Neural cell (in vitro differentiated cells): ENCODE measurements at regions not wholly inside any gene's neighbourhood (a gene's known extent, or its start where the extent isn't known, plus 50 kb on each side); places are given as distances from the start of the nearest gene placed in this dataset.

Experiments used
- H2AFZ ChIP-seq: fragments of 200-600, 300-800 bp; sonication (generic), shearing (Covaris generic); 2 replicates; pipeline ENCODE4 v1.6.0; 2014; ENCODE audit warnings: low read depth, mild to moderate bottlenecking, antibody characterized with exemption, low read length, moderate library complexity
- H3F3A ChIP-seq: fragments of 200-600 bp; shearing (Covaris generic); 2 replicates; pipeline ENCODE4 v1.6.1; 2016; ENCODE audit warnings: mild to moderate bottlenecking, moderate library complexity, mixed read lengths, antibody characterized with exemption, low read length; ENCODE audit not compliant: insufficient read depth, poor library complexity, severe bottlenecking
- H3K27ac ChIP-seq: fragments of 200-600, 300-800 bp; sonication (generic), shearing (Covaris generic); 2 replicates; pipeline ENCODE4 v1.5.1; 2014; ENCODE audit warnings: mild to moderate bottlenecking, low read length, moderate library complexity
- H3K27me3 ChIP-seq: fragments of 300-800, 200-600 bp; sonication (generic), shearing (Covaris generic); 2 replicates; pipeline ENCODE4 v1.6.0; 2014; ENCODE audit warnings: mild to moderate bottlenecking, low read depth, low read length, moderate library complexity; ENCODE audit not compliant: insufficient read depth
- H3K36me3 ChIP-seq: fragments of 300-800, 200-600 bp; sonication (generic), shearing (Covaris generic); 2 replicates; pipeline ENCODE4 v1.5.1; 2014; ENCODE audit warnings: mild to moderate bottlenecking, antibody characterized with exemption, low read length, moderate library complexity; ENCODE audit not compliant: insufficient read depth
- H3K4me2 ChIP-seq: fragments of 300-800, 200-600 bp; sonication (generic), shearing (Covaris generic); 2 replicates; pipeline ENCODE4 v1.6.0; 2014; ENCODE audit warnings: mild to moderate bottlenecking, low read length
- H3K4me3 ChIP-seq: fragments of 300-800, 200-600 bp; sonication (generic), shearing (Covaris generic); 2 replicates; pipeline ENCODE4 v1.5.1; 2014; ENCODE audit warnings: mild to moderate bottlenecking, low read length, moderate library complexity
- H3K79me2 ChIP-seq: fragments of 200-600 bp; shearing (Covaris generic); replicated peaks from 2 replicates; pipeline ENCODE4 v1.6.0; 2014; ENCODE audit warnings: mild to moderate bottlenecking, low read length, moderate library complexity; ENCODE audit not compliant: insufficient read depth
- H3K9ac ChIP-seq: fragments of 300-800, 200-600 bp; sonication (generic), shearing (Covaris generic); 2 replicates; pipeline ENCODE4 v1.6.1; 2016; ENCODE audit warnings: mild to moderate bottlenecking, low read length, mixed read lengths
- H3K9me2 ChIP-seq: fragments of 200-600 bp; shearing (Covaris generic); 2 replicates; pipeline ENCODE4 v1.6.1; 2016; ENCODE audit warnings: mild to moderate bottlenecking, low read length, mixed read lengths; ENCODE audit not compliant: insufficient read depth
- H3K9me3 ChIP-seq: fragments of 200-600, 300-800 bp; sonication (generic), shearing (Covaris generic); 2 replicates; pipeline ENCODE4 v1.6.1; 2016; ENCODE audit warnings: mild to moderate bottlenecking, mixed run types, low read length, moderate library complexity, mixed read lengths
- H4K20me1 ChIP-seq: fragments of 200-600 bp; shearing (Covaris generic); 2 replicates; pipeline ENCODE4 v1.6.1; 2016; ENCODE audit warnings: mild to moderate bottlenecking, mixed run types; ENCODE audit not compliant: insufficient read depth
- EP300 ChIP-seq: fragments of 450-650 bp; conservative IDR thresholded peaks from 2 replicates; pipeline ENCODE4 v1.6.1; 2014; ENCODE audit warnings: antibody characterized with exemption, mild to moderate bottlenecking, moderate library complexity; ENCODE audit not compliant: poor library complexity, severe bottlenecking
- EZH2 ChIP-seq: fragments of 200-600, 300-800 bp; shearing (Covaris generic), sonication (generic); IDR thresholded peaks from 2 replicates; pipeline ENCODE4 v1.6.1; 2014; ENCODE audit warnings: antibody characterized with exemption, low read length, borderline replicate concordance, mild to moderate bottlenecking; ENCODE audit not compliant: insufficient read depth, poor library complexity, severe bottlenecking
- MXI1 ChIP-seq: fragments of 450-650 bp; conservative IDR thresholded peaks from 2 replicates; pipeline ENCODE4 v1.6.1; 2014; ENCODE audit warnings: antibody characterized with exemption, mild to moderate bottlenecking; ENCODE audit not compliant: poor library complexity, severe bottlenecking
- POLR2AphosphoS5 ChIP-seq: IDR thresholded peaks from 2 replicates; pipeline ENCODE4 v1.6.1; 2012
- RAD21 ChIP-seq: fragments of 450-650 bp; conservative IDR thresholded peaks from 2 replicates; pipeline ENCODE4 v1.6.1; 2014; ENCODE audit warnings: antibody characterized with exemption, mild to moderate bottlenecking, moderate library complexity
- SMC3 ChIP-seq: fragments of 450-650 bp; conservative IDR thresholded peaks from 2 replicates; pipeline ENCODE4 v1.6.1; 2014; ENCODE audit warnings: antibody characterized with exemption, mild to moderate bottlenecking, moderate library complexity; ENCODE audit not compliant: poor library complexity
- TAF1 ChIP-seq: IDR thresholded peaks from 2 replicates; pipeline ENCODE4 v1.6.1; 2012; ENCODE audit warnings: low read depth
- TF ChIP-seq, protein P1 (sequence below): fragments of 450-650 bp; IDR thresholded peaks from 2 replicates; pipeline ENCODE4 v1.5.1; 2014; ENCODE audit warnings: antibody characterized with exemption, mild to moderate bottlenecking, moderate library complexity; ENCODE audit not compliant: poor library complexity, severe bottlenecking
- TF ChIP-seq, protein P2 (sequence below): IDR thresholded peaks from 2 replicates; pipeline ENCODE4 v1.6.1; 2012; ENCODE audit warnings: borderline replicate concordance

DNA sequence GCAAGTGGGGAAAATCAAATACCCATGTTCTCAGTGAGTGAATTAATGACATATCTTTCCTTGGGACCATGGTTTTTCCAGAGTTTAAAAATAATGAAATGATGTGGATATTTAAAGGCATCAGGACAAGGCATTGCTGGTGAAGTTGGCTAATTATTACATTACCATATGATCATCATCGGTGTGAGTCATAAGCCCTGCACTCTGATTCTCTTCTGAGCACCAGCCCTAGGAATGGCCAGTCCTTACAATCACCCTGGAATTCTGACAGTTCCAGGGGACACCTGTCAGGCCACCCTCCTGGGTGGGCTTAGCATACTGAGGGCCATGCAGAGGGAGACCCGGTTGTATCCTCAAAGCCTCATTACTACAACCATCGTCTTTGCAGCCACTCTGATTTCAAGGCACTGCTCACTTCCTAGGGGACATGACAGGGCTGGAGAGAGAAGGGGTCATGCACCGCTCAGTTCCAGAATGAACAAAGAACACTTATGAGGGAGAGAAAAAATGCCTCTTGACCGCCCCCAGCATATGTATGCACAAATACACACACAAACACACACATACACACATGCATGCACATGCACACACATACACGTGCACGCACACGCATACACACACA is 365.0 kb downstream of the MIAT start:
- no peaks in the 10 kb centered on the region for H3K27me3 ChIP-seq
- no peaks in the 10 kb centered on the region for H3K9me3 ChIP-seq
- H3K27ac ChIP-seq, result peak overlapping the region; percentile 97
- peak overlapping the region; percentile 21 for H2AFZ ChIP-seq
- peaks cover 9% of the 10 kb centered on the region for H3F3A ChIP-seq
- peak overlapping the region; percentile 43 for H3K4me3 ChIP-seq
- TF ChIP-seq TAF1 (no peak), MXI1 (peak; percentile 62)
- H3K9me2 ChIP-seq, result no peaks in the 10 kb centered on the region
- no peaks in the 10 kb centered on the region for H4K20me1 ChIP-seq
- H3K9ac ChIP-seq, result peak overlapping the region; percentile 70
- no peaks in the 10 kb centered on the region for H3K79me2 ChIP-seq
- H3K36me3 ChIP-seq, result no peaks in the 10 kb centered on the region
- H3K4me2 ChIP-seq, result no peak overlapping the region

DNA sequence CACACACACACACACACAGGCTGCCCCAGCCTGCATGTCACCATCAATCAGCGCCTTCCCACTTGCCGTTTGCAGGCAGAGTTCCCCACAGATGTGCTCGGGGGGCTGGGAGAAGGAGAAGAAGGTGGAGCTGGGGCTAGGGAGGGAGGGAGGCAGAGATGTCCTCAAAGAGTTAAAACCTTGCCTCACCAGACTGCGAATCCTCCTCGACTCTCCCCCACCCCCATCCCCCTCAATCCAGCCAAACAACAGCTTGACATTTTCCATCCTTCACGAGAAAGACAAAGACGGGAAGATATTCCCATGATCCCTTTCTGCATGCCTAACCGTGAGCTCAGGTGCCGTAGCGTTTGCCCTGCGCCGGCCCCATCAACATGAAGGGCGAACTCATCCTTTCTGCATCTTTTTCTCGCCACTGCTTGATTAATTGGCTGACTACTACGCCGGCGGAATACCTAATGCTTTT is 365.5 kb downstream of the MIAT start:
- H3K4me3 ChIP-seq, result peak overlapping the region; percentile 43

More for the DNA sequence above, 365.5 kb downstream of the MIAT start:
- TF ChIP-seq SMC3 (peak; percentile 69), POLR2AphosphoS5 (peak; percentile 72), EP300 (peak; percentile 93), TAF1 (no peak), EZH2 (no peak), MXI1 (no peak), RAD21 (peak; percentile 71)
- TF ChIP-seq, protein P1, sequence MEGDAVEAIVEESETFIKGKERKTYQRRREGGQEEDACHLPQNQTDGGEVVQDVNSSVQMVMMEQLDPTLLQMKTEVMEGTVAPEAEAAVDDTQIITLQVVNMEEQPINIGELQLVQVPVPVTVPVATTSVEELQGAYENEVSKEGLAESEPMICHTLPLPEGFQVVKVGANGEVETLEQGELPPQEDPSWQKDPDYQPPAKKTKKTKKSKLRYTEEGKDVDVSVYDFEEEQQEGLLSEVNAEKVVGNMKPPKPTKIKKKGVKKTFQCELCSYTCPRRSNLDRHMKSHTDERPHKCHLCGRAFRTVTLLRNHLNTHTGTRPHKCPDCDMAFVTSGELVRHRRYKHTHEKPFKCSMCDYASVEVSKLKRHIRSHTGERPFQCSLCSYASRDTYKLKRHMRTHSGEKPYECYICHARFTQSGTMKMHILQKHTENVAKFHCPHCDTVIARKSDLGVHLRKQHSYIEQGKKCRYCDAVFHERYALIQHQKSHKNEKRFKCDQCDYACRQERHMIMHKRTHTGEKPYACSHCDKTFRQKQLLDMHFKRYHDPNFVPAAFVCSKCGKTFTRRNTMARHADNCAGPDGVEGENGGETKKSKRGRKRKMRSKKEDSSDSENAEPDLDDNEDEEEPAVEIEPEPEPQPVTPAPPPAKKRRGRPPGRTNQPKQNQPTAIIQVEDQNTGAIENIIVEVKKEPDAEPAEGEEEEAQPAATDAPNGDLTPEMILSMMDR, result no peak
- TF ChIP-seq, protein P2, sequence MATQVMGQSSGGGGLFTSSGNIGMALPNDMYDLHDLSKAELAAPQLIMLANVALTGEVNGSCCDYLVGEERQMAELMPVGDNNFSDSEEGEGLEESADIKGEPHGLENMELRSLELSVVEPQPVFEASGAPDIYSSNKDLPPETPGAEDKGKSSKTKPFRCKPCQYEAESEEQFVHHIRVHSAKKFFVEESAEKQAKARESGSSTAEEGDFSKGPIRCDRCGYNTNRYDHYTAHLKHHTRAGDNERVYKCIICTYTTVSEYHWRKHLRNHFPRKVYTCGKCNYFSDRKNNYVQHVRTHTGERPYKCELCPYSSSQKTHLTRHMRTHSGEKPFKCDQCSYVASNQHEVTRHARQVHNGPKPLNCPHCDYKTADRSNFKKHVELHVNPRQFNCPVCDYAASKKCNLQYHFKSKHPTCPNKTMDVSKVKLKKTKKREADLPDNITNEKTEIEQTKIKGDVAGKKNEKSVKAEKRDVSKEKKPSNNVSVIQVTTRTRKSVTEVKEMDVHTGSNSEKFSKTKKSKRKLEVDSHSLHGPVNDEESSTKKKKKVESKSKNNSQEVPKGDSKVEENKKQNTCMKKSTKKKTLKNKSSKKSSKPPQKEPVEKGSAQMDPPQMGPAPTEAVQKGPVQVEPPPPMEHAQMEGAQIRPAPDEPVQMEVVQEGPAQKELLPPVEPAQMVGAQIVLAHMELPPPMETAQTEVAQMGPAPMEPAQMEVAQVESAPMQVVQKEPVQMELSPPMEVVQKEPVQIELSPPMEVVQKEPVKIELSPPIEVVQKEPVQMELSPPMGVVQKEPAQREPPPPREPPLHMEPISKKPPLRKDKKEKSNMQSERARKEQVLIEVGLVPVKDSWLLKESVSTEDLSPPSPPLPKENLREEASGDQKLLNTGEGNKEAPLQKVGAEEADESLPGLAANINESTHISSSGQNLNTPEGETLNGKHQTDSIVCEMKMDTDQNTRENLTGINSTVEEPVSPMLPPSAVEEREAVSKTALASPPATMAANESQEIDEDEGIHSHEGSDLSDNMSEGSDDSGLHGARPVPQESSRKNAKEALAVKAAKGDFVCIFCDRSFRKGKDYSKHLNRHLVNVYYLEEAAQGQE, result peak; percentile 98
- Histone ChIP-seq H4K20me1 (no peaks in the 10 kb centered on the region), H3K4me2 (peak overlapping the region; percentile 46), H2AFZ (peak overlapping the region; percentile 21), H3K79me2 (no peaks in the 10 kb centered on the region), H3K27ac (peak overlapping the region; percentile 97), H3K9me3 (no peaks in the 10 kb centered on the region), H3K9me2 (no peaks in the 10 kb centered on the region), H3K9ac (peak overlapping the region; percentile 70), H3K27me3 (no peaks in the 10 kb centered on the region), H3K36me3 (no peaks in the 10 kb centered on the region), H3F3A (peaks cover 9% of the 10 kb centered on the region)
